CD1c-positive myeloid dendritic cell (primary cell): ENCODE measurements at regions not wholly inside any gene's neighbourhood (a gene's known extent, or its start where the extent isn't known, plus 50 kb on each side); places are given as distances from the start of the nearest gene placed in this dataset.
"Not testable (repeated sequence)": the region's sequence is repeated elsewhere in the genome, so short reads cannot be mapped to it uniquely, and the experiment has no call there.

Experiments
- DNase-seq: peaks from one replicate; pipeline ENCODE4 v3.0.0-alpha.2; 2016; ENCODE audit errors: extremely low spot score

DNA sequence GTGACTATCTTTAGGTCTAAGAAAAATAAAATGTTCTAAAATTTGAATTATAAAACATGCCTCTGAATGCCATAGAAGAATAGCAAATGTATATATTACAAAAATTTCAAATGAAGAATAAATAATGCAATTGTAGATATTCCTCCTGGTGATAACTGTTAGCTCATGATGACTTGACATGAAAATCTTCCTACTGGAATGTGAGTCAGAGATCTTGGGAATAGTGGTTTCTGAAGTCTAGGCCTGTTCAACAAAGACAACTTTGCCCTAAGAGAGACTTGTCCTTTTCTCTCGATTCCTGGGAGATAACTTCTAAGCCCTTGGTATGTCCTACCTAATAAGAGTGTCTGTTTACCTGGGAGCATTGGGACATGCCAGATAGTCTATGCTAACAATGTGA, 746.3 kb upstream of the RIOK2 start:
- no peak for DNase-seq

DNA sequence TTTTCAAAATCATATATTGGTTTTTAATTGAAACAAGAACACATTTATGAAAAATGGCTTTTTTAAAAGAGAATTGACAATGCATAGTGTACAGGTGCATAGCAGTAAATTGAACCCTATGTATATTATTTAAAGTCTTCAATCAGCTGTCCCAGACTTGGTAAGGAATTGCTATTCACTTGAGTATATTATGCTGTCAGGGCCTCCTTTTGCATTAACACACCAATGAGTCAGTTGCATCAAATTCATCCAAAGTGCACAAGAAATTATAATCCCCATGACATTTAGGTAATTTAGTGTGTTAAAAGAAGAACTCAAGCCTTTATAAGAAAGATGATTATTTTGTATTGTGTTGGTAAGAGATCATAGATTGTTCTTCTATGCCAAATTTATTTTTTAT, 748.8 kb upstream of the RIOK2 start:
- no peak for DNase-seq

DNA sequence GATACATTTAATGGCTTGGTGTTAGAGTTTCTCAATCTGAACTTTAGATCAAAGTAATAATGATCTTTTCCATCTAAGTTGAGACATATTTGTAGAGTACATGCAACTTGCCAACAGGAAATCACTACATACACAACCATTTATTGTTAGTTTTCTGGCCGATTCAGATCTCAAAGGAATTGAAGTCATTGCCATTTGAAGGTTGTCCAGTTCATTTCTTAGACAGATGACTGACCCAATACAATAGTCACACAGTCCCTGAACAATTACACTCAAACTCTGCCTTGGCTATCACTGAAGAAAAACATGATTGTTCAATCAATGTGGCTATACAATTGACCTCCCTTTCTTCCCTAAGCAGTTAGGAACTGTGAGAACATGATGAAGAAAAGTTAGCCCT, 753.2 kb upstream of the RIOK2 start:
- DNase-seq, result no peak

DNA sequence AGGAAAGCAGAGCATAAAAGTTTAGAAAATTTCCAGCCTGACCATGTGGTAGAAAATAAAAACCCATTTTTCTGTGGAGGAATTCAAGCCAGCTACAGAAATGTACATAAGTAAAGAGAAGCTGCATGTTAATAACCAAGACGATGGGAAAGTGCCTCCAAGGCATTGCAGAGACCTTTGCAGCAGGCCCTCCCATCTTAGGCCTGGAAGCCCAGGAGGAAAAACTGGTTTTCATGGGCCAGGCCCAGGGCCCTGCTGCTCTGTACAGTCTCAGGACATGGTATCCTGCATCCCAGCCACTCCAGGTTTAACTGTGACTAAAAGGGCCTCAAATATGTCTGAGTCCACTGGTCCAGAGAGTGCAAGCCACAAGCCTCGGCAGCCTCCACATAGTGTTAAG, 754.8 kb upstream of the RIOK2 start:
- no peak for DNase-seq

DNA sequence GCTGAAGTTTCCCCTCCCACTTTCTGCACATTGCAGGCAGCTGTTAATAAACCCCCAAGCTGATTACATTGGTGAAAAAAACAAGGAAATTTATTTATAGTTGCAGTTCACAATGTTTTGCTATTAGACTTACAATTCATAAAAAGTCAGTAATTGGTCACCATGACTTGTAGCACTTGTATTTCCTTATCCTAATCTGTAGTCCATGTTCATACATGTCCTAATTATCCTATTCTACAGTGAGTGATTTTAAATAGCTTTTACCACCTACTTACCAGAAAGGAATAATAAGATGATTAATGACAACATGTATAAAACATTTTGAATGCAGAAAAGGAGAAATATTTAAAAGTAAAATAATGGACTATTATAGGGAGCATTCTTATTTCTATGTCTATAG, 760.0 kb upstream of the RIOK2 start:
- no peak for DNase-seq

DNA sequence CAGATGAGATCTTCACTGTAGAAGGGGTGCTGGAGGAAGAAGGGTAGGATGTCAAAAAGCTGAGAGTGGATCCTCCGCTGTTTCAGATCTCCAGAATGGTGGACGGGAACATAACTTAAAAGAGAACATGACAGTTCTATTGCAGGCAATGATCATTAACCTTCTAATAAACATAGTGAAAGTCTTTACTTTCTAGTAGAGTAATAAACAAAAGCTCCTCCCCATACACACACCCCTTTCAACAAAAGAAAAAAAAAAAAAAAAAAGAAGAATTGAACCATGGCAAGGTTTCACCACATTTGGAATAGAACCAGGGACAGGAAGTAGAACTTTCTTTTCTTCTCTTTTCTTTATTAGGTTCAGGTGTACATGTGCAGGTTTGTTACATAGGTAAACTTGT, 768.1 kb upstream of the RIOK2 start:
- DNase-seq, result no peak

DNA sequence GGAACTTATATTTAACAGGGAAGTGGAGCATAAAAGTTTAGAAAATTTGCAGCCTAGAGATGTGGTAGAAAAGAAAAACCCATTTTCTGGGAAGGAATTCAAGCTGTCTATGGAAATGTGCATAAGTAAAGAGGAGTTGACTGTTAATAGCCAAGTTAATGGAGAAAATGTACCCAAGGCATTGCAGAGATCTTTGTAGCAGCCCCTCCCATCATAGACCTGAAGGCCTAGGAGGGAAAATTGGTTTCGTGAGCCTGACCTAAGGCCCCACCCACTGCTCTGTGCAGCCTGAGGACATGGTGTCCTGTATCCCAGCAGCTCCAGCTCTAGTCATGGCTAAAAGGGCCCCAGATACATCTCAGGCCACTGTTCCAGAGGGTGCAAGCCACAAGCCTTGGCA, 772.4 kb upstream of the RIOK2 start:
- no peak for DNase-seq

DNA sequence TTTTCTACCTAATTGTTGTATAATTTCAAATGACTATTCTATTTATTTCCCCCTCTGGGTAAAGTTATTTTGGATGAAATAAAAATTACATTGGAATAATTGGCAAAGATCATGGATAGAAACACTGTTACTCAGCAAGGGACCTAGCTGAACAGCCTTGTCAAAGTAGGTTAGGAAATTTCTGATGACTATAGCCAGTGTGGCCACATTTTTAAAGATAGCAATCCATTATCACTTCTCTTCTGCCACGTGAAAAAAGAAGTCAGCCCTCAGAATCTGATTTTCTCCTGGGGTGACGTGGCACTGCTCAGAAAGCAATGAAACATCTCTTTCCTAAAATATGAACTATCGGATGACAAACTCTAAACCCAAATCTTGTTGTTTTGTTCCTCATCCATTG, 784.2 kb upstream of the RIOK2 start:
- DNase-seq, result no peak

DNA sequence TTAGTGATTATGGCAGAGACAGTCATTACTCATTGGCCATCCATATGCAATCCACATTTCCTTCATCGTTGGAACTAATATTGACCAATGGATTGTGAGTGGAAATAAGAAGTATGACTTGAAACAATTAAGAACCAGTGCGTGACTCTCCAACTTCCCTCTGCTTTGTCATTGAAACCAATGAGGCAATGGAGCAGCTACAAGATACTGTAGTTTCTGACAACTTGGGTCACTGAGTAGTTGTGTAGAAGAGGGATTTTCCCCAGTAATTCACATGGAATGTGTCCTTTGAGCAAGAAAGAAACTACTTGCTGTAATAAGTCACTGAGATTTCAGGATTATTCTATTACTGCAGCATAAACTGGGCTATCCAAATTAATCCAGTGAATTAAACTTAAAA, 785.3 kb upstream of the RIOK2 start:
- DNase-seq, result no peak

DNA sequence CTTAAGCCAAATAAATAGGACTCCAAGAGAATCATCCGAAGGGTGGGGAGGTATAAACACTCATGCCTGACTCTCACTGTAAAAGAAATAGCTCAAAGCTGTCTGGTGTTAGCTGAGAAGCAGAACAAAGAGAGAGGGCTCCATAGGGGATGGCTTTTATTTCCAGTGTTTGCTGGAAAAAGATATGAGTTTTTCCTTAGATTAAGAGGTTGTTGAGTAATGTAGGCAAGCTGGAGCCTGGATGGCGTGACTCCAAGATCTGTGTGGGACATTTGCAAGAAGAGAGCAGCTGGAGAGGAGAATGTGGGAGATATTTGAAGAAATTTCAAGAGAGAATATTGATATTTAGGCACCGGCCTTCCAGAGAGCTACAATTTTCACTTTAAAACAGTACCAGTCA, 793.7 kb upstream of the RGMB start:
- no peak for DNase-seq

DNA sequence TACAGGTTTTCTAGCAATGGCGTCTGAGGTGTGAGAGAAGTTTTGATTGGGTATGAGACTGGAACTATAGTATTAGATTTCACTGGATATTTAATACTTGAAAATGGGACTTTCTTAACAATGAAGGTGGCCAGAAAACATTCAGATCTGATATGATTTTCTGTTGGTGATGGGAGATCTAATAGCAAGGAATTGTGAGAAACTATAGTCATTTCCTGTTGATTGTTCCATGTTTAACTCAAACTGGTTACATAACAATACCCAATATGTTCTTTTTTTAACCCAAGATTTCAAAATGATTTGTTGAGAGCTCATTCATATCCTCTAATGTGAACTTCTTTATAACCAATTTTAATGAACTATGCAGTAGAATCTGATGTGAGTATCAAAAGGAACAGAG, 793.2 kb upstream of the RGMB start:
- DNase-seq, result no peak

DNA sequence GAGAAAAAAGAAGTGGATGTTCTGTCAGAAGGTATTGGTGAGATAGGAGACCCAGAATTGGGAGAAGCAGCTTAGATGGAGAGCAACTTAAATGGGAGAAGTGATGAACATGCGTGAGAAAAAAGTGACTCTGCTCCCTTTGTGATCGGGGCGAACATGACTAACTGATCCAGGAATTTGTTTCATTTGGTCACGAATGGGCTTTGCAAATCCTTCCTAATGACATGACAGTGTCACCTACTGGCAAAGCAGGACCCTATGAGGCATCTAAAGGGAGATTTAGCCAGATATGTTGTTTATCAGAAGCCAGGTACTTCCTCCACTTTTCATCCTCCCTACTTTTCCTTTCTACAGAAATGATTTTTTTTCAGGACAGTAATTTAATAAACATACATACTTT, 787.4 kb upstream of the RGMB start:
- DNase-seq, result no peak

DNA sequence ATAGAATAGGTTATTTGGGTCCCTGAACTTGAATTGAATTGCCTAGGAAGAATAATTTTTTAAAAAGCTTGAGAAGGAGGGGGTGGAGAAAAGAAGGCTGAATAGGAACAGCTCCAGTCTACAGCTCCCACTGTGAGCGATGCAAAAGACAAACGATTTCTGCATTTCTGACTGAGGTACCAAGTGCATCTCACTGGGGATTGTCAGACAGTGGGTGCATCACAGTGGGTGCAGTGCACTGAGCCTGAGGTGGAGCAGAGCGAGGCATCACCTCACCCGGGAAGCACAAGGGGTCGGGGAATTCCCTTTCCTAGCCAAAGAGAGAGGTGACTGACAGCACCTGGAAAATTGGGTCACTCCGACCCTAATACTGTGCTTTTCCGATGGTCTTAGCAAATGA, 782.2 kb upstream of the RGMB start:
- DNase-seq, result no peak

DNA sequence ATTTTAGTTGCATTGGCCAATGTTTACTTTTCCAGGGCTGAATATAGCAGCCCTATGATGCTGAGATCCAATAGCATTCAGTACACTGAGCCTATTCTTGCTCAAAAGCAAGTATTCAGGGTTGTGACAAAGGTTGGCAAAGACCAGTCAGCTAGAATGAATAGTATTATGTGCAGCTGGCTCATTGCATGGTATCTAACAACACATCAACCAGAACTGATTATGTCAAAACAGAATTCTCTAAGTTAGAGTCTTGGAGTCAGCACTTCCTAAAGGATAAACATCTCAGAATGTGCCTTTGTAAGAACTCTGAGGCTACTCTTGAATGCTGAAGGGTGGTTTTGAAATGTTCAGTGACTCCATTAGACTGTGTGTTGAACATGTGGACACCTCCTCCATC, 774.5 kb upstream of the RGMB start:
- DNase-seq, result no peak

DNA sequence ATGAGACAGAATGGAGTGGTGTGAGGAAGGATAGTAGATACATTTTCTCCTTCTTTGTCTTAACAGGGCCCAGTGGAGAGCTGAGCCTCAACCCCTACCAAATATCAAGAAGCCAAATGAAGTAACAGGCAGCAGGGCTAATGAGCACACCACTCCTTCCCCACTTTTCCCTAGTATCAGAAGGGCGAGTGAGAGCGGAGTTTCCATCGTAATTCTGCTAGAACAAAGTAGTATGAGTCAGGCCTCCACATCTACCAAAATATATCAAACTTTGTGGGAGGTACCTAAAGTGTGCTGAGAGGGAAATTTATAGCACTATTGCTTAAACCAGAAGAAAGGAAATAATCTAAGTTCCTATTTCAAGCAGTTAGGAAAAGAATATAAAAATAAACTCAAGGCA, 769.0 kb upstream of the RGMB start:
- DNase-seq, result no peak

DNA sequence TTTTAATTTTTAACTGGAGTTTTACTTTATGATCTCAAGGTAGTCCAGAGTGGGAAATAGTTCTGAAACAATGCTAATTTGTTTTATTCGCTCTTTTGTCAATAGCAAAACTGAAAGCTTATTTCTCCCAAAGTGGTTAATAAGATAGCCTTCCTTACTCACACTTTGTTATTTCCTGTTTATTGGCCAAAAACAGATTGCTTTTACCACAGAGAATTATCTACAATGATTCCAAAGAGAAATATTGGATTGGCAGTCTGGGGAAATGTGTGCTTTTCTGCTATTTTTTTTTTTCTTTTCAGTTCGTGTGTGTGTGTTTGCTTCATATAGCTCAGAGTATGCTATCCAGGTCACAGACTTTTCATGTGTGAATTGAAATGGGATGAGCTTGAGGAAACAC, 756.7 kb upstream of the RGMB start:
- DNase-seq, result no peak

DNA sequence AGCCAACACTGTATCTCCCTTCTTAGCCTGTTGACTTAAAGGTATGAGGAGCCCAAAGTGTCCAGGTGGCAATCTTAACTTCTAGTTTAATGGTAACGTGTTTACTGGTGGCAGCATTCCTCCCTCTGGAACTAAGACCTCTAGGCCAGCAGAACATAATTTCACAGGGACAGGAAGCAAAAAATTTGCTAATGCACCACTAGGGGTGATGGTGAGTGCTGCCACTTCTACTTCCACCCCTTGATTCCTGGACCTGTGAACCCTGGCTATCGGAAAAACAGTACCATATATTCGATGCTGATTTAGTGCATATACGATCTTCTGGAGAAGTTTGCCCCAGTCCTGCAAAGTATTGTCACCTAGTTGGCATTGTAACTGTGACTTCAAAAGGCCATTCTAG, 743.2 kb upstream of the RGMB start:
- DNase-seq, result not testable (repeated sequence)

DNA sequence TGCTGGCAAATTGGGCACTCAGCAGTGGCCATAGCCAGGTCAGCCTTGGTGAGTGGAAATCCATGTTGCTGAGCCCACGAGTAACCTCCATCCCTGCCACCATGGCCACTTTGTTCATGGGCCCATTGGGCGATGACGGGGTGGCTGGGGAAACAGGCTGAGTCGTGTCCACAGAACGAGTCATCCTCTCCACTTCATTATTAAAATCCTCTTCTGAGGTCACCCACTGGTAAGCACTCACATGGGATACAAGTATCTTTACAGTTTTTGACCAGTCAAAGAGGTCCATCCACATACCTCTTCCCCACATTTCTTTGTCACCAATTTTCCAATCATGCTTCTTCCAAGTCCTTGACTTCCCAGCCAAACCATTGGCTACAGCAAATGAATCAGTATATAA, 742.4 kb upstream of the RGMB start:
- not testable (repeated sequence) for DNase-seq

DNA sequence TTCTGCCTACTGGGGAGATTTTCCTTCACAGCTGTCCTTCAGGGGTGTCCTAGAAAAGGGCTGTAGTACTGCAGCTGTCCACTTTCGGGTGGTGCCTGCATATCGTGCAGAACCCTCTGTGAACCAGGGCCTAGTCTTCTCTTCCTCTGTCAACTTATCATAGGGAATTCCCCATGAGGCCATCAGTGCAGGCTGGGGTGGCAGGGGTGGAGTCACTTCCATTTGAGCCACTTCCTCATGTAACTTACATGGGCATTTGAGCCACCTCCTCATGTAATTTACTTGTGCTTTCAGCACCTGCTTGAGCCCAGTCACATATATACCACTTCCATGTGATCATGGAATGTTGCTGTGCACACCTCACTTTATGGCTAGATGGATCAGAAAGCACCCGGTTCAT, 742.0 kb upstream of the RGMB start:
- DNase-seq, result no peak

DNA sequence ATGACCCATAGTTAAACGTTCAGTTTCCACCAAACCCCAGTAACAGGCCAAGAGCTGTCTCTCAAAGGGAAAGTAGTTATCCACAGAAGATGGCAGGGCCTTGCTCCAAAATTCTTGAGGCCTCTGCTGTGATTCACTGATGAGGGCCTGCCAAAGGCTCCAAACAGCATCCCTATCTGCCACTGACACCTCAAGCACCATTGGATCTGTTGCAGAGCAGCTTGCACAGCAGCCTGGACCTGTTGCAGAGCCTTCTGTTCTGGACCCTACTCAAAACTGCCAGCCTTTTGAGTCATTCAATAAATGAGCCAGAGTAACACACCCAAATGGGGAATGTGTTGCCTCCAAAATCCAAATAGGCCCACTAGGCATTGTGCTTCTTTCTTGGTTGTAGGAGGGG, 741.5 kb upstream of the RGMB start:
- DNase-seq, result no peak

DNA sequence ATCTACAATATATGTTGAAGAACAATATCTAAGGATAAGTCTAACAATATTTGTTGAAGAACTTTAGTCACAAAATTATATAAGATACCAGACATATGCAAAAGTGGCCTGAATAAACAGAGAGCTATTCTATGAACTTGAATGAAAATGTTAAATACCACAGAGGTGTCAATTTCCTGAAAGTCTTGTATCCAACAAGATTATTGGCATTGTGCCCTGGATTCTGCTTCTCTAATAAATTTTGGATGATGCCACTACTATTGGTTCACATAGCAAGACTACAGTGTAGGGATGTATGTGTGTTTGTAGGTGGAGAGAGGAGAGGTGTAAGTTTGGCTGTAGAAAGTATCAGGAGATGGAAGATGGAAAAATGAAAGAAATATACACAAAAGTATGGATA, 731.8 kb upstream of the RGMB start:
- no peak for DNase-seq

DNA sequence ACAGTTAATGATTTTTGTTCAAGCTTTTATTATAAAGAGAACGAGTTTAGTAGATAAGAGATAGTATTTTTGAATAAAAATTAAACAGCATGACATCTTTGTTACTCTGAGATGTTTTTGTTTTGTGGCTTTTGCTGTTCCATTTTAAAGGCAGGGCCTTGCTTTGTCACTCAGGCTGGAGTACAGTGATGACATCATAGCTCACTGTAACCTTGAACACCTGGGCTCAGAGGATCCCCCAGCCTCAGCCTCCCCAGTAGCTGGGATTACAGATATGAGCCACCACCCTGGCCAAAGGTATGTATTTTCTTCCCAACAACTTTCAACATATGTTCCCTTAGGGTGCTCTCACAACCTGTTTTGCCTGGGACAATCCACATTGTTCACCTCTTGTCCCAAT, 730.9 kb upstream of the RGMB start:
- DNase-seq, result no peak

DNA sequence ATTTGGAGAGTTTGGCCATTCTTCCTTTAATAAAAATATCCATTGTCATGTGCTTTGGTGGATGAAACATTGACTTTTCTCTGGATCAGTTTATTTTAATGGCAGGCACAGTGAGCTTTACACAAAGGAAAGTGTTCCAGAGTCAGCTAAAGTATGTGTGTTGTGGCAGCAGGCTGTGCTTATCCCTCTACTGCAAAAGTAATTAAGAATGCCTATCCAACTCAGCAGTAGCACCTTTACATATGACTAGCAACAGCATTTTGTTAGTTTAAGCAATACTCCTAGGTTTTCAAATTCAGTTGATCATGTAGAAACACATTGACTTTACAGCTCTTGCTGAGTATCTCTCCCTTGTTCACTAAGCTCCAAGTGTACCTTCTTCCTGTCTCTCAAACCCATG, 730.5 kb upstream of the RGMB start:
- DNase-seq, result no peak

DNA sequence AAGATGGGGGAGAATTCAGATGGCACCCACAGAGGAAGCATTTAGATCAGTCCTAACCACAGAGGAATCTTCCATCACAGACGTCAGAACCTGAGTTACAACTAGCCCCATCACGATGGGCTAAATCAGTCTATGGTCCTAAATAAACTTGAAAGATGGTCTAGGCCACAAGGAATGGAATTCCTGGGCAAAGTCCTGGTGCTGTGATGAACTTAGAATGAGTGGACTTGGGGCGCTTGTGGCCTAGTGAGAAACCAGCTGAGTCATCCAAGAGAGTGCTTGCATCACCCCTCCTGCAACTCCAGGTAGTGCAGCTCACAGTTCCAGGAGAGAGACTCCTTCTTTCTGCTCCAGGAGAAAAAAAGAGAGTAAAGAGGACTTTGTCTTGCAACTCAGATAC, 722.9 kb upstream of the RGMB start:
- no peak for DNase-seq

DNA sequence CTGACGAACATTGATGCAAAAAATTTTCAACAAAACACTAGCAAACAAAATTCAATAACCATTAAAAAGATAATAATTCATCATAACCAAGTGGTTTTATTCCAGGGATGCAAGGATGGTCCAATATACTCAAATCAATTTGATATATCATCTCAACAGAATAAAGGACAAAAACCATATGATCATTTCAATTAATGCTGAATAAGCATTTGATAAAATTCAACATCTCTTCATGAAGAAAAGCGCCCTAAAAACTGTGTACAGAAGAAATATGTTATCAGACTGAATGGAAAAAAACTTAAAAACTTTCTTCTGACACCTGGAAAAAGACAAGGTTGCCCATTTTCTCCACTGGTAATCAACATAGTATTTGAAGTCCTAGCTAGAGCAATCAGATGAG, 720.3 kb upstream of the RGMB start:
- no peak for DNase-seq
